Central memory CD4-positive, alpha-beta T cell (primary cell): ENCODE measurements at regions not wholly inside any gene's neighbourhood (a gene's known extent, or its start where the extent isn't known, plus 50 kb on each side); places are given as distances from the start of the nearest gene placed in this dataset.
"Not testable (repeated sequence)": the region's sequence is repeated elsewhere in the genome, so short reads cannot be mapped to it uniquely, and the experiment has no call there.

Source experiments
- DNase-seq: peaks from one replicate; pipeline ENCODE4 v3.0.0; 2022

- no peak for DNase-seq
Measured at GRCh38 chr10:118968482-118968881, 61.0 kb upstream of the NANOS1 start.

GRCh38 chr10:118969014-118969413 lies 60.5 kb upstream of the NANOS1 start:
- no peak for DNase-seq

GRCh38 chr10:118970770-118971169 lies 58.7 kb upstream of the NANOS1 start:
- DNase-seq, result no peak

GRCh38 chr10:118971187-118971586 lies 58.3 kb upstream of the NANOS1 start:
- DNase-seq, result no peak

- DNase-seq, result no peak
Measured at GRCh38 chr10:118971876-118972275, 57.6 kb upstream of the NANOS1 start.

GRCh38 chr10:118973744-118974143 lies 55.8 kb upstream of the NANOS1 start:
- no peak for DNase-seq

- DNase-seq, result no peak
Measured at GRCh38 chr10:118974951-118975350, 54.6 kb upstream of the NANOS1 start.

- not testable (repeated sequence) for DNase-seq
Measured at GRCh38 chr10:118976219-118976618, 53.3 kb upstream of the NANOS1 start.

- no peak for DNase-seq
Measured at GRCh38 chr10:118977022-118977599, 52.4 kb upstream of the NANOS1 start.

- DNase-seq, result no peak
Measured at GRCh38 chr10:118977835-118978234, 51.7 kb upstream of the NANOS1 start.

- DNase-seq, result no peak
Measured at GRCh38 chr10:118978316-118978997, 51.1 kb upstream of the NANOS1 start.

- no peak for DNase-seq
Measured at GRCh38 chr10:118978998-118979350, 50.5 kb upstream of the NANOS1 start.

GRCh38 chr10:118979661-118980060 lies 49.9 kb upstream of the NANOS1 start:
- DNase-seq, result no peak
